ENCODE measurements at regions not wholly inside any gene's neighbourhood (a gene's known extent, or its start where the extent isn't known, plus 50 kb on each side); places are given as distances from the start of the nearest gene placed in this dataset.

GRCh38 chr12:127311720-127312364 is 955.1 kb upstream of the TMEM132C start:
- TF ChIP-seq CTCF (IDR thresholded peaks at IDR 0.05; ENCODE audit: insufficient read depth, low read length, poor library complexity, severe bottlenecking), result no peak
- DNase-seq (ENCODE audit: extremely low read depth, insufficient read length), result no peak
- H3K4me3 ChIP-seq (replicated peaks; ENCODE audit: low read depth, low read length), result no peak overlapping the region
- no peaks in the 10 kb centered on the region for H3K27me3 ChIP-seq (replicated peaks; ENCODE audit: control insufficient read depth, insufficient read depth, low read length)
- no peaks in the 10 kb centered on the region for H3K36me3 ChIP-seq (ENCODE audit: control insufficient read depth, insufficient read depth, low read length)

- H3K4me3 ChIP-seq (replicated peaks; ENCODE audit: low read depth, low read length), result no peak overlapping the region
- no peaks in the 10 kb centered on the region for H3K27me3 ChIP-seq (replicated peaks; ENCODE audit: control insufficient read depth, insufficient read depth, low read length)
- no peak for DNase-seq (ENCODE audit: extremely low read depth, insufficient read length)
- H3K36me3 ChIP-seq (ENCODE audit: control insufficient read depth, insufficient read depth, low read length), result no peaks in the 10 kb centered on the region
- no peak for TF ChIP-seq CTCF (IDR thresholded peaks at IDR 0.05; ENCODE audit: insufficient read depth, low read length, poor library complexity, severe bottlenecking)
Measured at GRCh38 chr12:127324681-127325080, 942.3 kb upstream of the TMEM132C start.

GRCh38 chr12:127327986-127328385 is 939.0 kb upstream of the TMEM132C start:
- no peaks in the 10 kb centered on the region for H3K27me3 ChIP-seq (replicated peaks; ENCODE audit: control insufficient read depth, insufficient read depth, low read length)
- DNase-seq (ENCODE audit: extremely low read depth, insufficient read length), result no peak
- TF ChIP-seq CTCF (IDR thresholded peaks at IDR 0.05; ENCODE audit: insufficient read depth, low read length, poor library complexity, severe bottlenecking), result no peak
- no peaks in the 10 kb centered on the region for H3K36me3 ChIP-seq (ENCODE audit: control insufficient read depth, insufficient read depth, low read length)
- no peak overlapping the region for H3K4me3 ChIP-seq (replicated peaks; ENCODE audit: low read depth, low read length)

GRCh38 chr12:127328867-127329266 is 938.1 kb upstream of the TMEM132C start:
- no peak for DNase-seq (ENCODE audit: extremely low read depth, insufficient read length)
- TF ChIP-seq CTCF (IDR thresholded peaks at IDR 0.05; ENCODE audit: insufficient read depth, low read length, poor library complexity, severe bottlenecking), result no peak
- H3K27me3 ChIP-seq (replicated peaks; ENCODE audit: control insufficient read depth, insufficient read depth, low read length), result no peaks in the 10 kb centered on the region
- no peak overlapping the region for H3K4me3 ChIP-seq (replicated peaks; ENCODE audit: low read depth, low read length)
- H3K36me3 ChIP-seq (ENCODE audit: control insufficient read depth, insufficient read depth, low read length), result no peaks in the 10 kb centered on the region

- TF ChIP-seq CTCF (IDR thresholded peaks at IDR 0.05; ENCODE audit: insufficient read depth, low read length, poor library complexity, severe bottlenecking), result no peak
- Histone ChIP-seq H3K4me3 (replicated peaks; ENCODE audit: low read depth, low read length) (no peak overlapping the region), H3K36me3 (ENCODE audit: control insufficient read depth, insufficient read depth, low read length) (no peaks in the 10 kb centered on the region), H3K27me3 (replicated peaks; ENCODE audit: control insufficient read depth, insufficient read depth, low read length) (no peaks in the 10 kb centered on the region)
- no peak for DNase-seq (ENCODE audit: extremely low read depth, insufficient read length)
Measured at GRCh38 chr12:127334365-127334764, 932.6 kb upstream of the TMEM132C start.

All from GM06990 (cell line).